ENCODE measurements at regions not wholly inside any gene's neighbourhood (a gene's known extent, or its start where the extent isn't known, plus 50 kb on each side); places are given as distances from the start of the nearest gene placed in this dataset.
"Not testable (repeated sequence)": the region's sequence is repeated elsewhere in the genome, so short reads cannot be mapped to it uniquely, and the experiment has no call there.

GRCh38 chr3:197419696-197420095, 121.3 kb upstream of the DLG1 start:
- no peak for TF ChIP-seq CTCF (IDR thresholded peaks at IDR 0.05; ENCODE audit: borderline replicate concordance, extremely low read depth, low read length, poor library complexity, severe bottlenecking)
- no peak overlapping the region for H2AFZ ChIP-seq (ENCODE audit: low read depth, low read length)
- H3K9ac ChIP-seq (ENCODE audit: low read depth, low read length) = no peak overlapping the region
- peaks cover 6% of the 10 kb centered on the region for H3K27me3 ChIP-seq (ENCODE audit: insufficient read depth, low read length, poor library complexity)
- ATAC-seq (ENCODE audit: insufficient read depth, low read depth) = no peak
- H4K20me1 ChIP-seq (ENCODE audit: insufficient read depth, low read length) = no peaks in the 10 kb centered on the region
- no peaks in the 10 kb centered on the region for H3K79me2 ChIP-seq (ENCODE audit: insufficient read depth, low read length)
- H3K4me2 ChIP-seq (ENCODE audit: insufficient read depth, low read length) = no peak overlapping the region
- no peaks in the 10 kb centered on the region for H3K9me3 ChIP-seq (ENCODE audit: insufficient read depth, low read length, severe bottlenecking)
- no peak overlapping the region for H3K27ac ChIP-seq (ENCODE audit: low read length)
- no peak overlapping the region for H3K4me3 ChIP-seq (ENCODE audit: low read depth in 1 of 2, low read length in 2 of 2)
- DNase-seq = no peak
- no peaks in the 10 kb centered on the region for H3K36me3 ChIP-seq (ENCODE audit: insufficient read depth, low read length)
- no peaks in the 10 kb centered on the region for H3K4me1 ChIP-seq (ENCODE audit: insufficient read depth, low read length)

- no peak for TF ChIP-seq CTCF (IDR thresholded peaks at IDR 0.05; ENCODE audit: borderline replicate concordance, extremely low read depth, low read length, poor library complexity, severe bottlenecking)
- TF ChIP-seq EZH2 (IDR thresholded peaks at IDR 0.05; ENCODE audit: borderline replicate concordance, low read depth, low read length, severe bottlenecking) = no peak
- no peak overlapping the region for H3K9ac ChIP-seq (ENCODE audit: low read depth, low read length)
- H3K4me2 ChIP-seq (ENCODE audit: insufficient read depth, low read length) = no peak overlapping the region
- no peaks in the 10 kb centered on the region for H3K4me1 ChIP-seq (ENCODE audit: insufficient read depth, low read length)
- no peaks in the 10 kb centered on the region for H4K20me1 ChIP-seq (ENCODE audit: insufficient read depth, low read length)
- no peak overlapping the region for H3K27ac ChIP-seq (ENCODE audit: low read length)
- H3K4me3 ChIP-seq (ENCODE audit: low read depth in 1 of 2, low read length in 2 of 2) = no peak overlapping the region
- H3K36me3 ChIP-seq (ENCODE audit: insufficient read depth, low read length) = no peaks in the 10 kb centered on the region
- H3K27me3 ChIP-seq (ENCODE audit: insufficient read depth, low read length, poor library complexity) = peaks cover 3% of the 10 kb centered on the region
- no peak overlapping the region for H2AFZ ChIP-seq (ENCODE audit: low read depth, low read length)
- no peaks in the 10 kb centered on the region for H3K79me2 ChIP-seq (ENCODE audit: insufficient read depth, low read length)
- ATAC-seq (ENCODE audit: insufficient read depth, low read depth) = no peak
- DNase-seq = no peak
- no peaks in the 10 kb centered on the region for H3K9me3 ChIP-seq (ENCODE audit: insufficient read depth, low read length, severe bottlenecking)
Measured at GRCh38 chr3:197417911-197418618, 119.7 kb upstream of the DLG1 start.

GRCh38 chr3:197417441-197417840, 119.0 kb upstream of the DLG1 start:
- H3K36me3 ChIP-seq (ENCODE audit: insufficient read depth, low read length) = no peaks in the 10 kb centered on the region
- DNase-seq (no peak), ATAC-seq (ENCODE audit: insufficient read depth, low read depth) (no peak)
- no peaks in the 10 kb centered on the region for H3K4me1 ChIP-seq (ENCODE audit: insufficient read depth, low read length)
- H3K27me3 ChIP-seq (ENCODE audit: insufficient read depth, low read length, poor library complexity) = peaks cover 3% of the 10 kb centered on the region
- no peak overlapping the region for H3K9ac ChIP-seq (ENCODE audit: low read depth, low read length)
- H3K4me2 ChIP-seq (ENCODE audit: insufficient read depth, low read length) = no peak overlapping the region
- H3K79me2 ChIP-seq (ENCODE audit: insufficient read depth, low read length) = no peaks in the 10 kb centered on the region
- no peaks in the 10 kb centered on the region for H3K9me3 ChIP-seq (ENCODE audit: insufficient read depth, low read length, severe bottlenecking)
- no peak overlapping the region for H3K4me3 ChIP-seq (ENCODE audit: low read depth in 1 of 2, low read length in 2 of 2)
- TF ChIP-seq CTCF (IDR thresholded peaks at IDR 0.05; ENCODE audit: borderline replicate concordance, extremely low read depth, low read length, poor library complexity, severe bottlenecking) (no peak), EZH2 (IDR thresholded peaks at IDR 0.05; ENCODE audit: borderline replicate concordance, low read depth, low read length, severe bottlenecking) (no peak)
- H4K20me1 ChIP-seq (ENCODE audit: insufficient read depth, low read length) = no peaks in the 10 kb centered on the region
- no peak overlapping the region for H3K27ac ChIP-seq (ENCODE audit: low read length)
- H2AFZ ChIP-seq (ENCODE audit: low read depth, low read length) = no peak overlapping the region

GRCh38 chr3:197411899-197412298, 113.5 kb upstream of the DLG1 start:
- not testable (repeated sequence) for H3K79me2 ChIP-seq (ENCODE audit: insufficient read depth, low read length); H3K9ac ChIP-seq (ENCODE audit: low read depth, low read length); H3K36me3 ChIP-seq (ENCODE audit: insufficient read depth, low read length); DNase-seq; H4K20me1 ChIP-seq (ENCODE audit: insufficient read depth, low read length); H3K4me1 ChIP-seq (ENCODE audit: insufficient read depth, low read length); H3K4me3 ChIP-seq (ENCODE audit: low read depth in 1 of 2, low read length in 2 of 2); H3K27ac ChIP-seq (ENCODE audit: low read length); H3K4me2 ChIP-seq (ENCODE audit: insufficient read depth, low read length); ATAC-seq (ENCODE audit: insufficient read depth, low read depth); H3K27me3 ChIP-seq (ENCODE audit: insufficient read depth, low read length, poor library complexity); H2AFZ ChIP-seq (ENCODE audit: low read depth, low read length); H3K9me3 ChIP-seq (ENCODE audit: insufficient read depth, low read length, severe bottlenecking)

GRCh38 chr3:197410170-197410569, 111.8 kb upstream of the DLG1 start:
- not testable (repeated sequence) for H2AFZ ChIP-seq (ENCODE audit: low read depth, low read length); ATAC-seq (ENCODE audit: insufficient read depth, low read depth); H3K9me3 ChIP-seq (ENCODE audit: insufficient read depth, low read length, severe bottlenecking); H4K20me1 ChIP-seq (ENCODE audit: insufficient read depth, low read length); H3K4me2 ChIP-seq (ENCODE audit: insufficient read depth, low read length); H3K79me2 ChIP-seq (ENCODE audit: insufficient read depth, low read length); DNase-seq; H3K27me3 ChIP-seq (ENCODE audit: insufficient read depth, low read length, poor library complexity); H3K4me1 ChIP-seq (ENCODE audit: insufficient read depth, low read length); H3K36me3 ChIP-seq (ENCODE audit: insufficient read depth, low read length); H3K9ac ChIP-seq (ENCODE audit: low read depth, low read length); H3K4me3 ChIP-seq (ENCODE audit: low read depth in 1 of 2, low read length in 2 of 2); H3K27ac ChIP-seq (ENCODE audit: low read length)

All from DND-41 (cell line).